ENCODE measurements at regions not wholly inside any gene's neighbourhood (a gene's known extent, or its start where the extent isn't known, plus 50 kb on each side); places are given as distances from the start of the nearest gene placed in this dataset.

GRCh38 chr9:84054341-84055010, 73.9 kb downstream of the RMI1 start:
- TF ChIP-seq CTCF (conservative IDR thresholded peaks at IDR 0.05; ENCODE audit: control insufficient read depth, insufficient read depth, low read depth, low read length): no peak
- DNase-seq (ENCODE audit: low read depth): peak; percentile 32
- no peak overlapping the region for H3K4me3 ChIP-seq (ENCODE audit: control insufficient read depth, low read depth, low read length)

- no peak for DNase-seq (ENCODE audit: low read depth)
These were observed 77.1 kb downstream of the RMI1 start for GRCh38 chr9:84057662-84058061.

GRCh38 chr9:84059936-84060335, 79.3 kb downstream of the RMI1 start:
- H3K4me3 ChIP-seq (ENCODE audit: control insufficient read depth, low read depth, low read length): no peak overlapping the region
- DNase-seq (ENCODE audit: low read depth): peak; percentile 34

More at GRCh38 chr9:84057662-84058061, 77.1 kb downstream of the RMI1 start:
- TF ChIP-seq CTCF (conservative IDR thresholded peaks at IDR 0.05; ENCODE audit: control insufficient read depth, insufficient read depth, low read depth, low read length): no peak
- no peak overlapping the region for H3K4me3 ChIP-seq (ENCODE audit: control insufficient read depth, low read depth, low read length)

GRCh38 chr9:84061613-84062193, 81.1 kb downstream of the RMI1 start:
- TF ChIP-seq CTCF (conservative IDR thresholded peaks at IDR 0.05; ENCODE audit: control insufficient read depth, insufficient read depth, low read depth, low read length): no peak
- H3K4me3 ChIP-seq (ENCODE audit: control insufficient read depth, low read depth, low read length): no peak overlapping the region
- DNase-seq (ENCODE audit: low read depth): no peak

More at GRCh38 chr9:84059936-84060335, 79.3 kb downstream of the RMI1 start:
- no peak for TF ChIP-seq CTCF (conservative IDR thresholded peaks at IDR 0.05; ENCODE audit: control insufficient read depth, insufficient read depth, low read depth, low read length)

DNA sequence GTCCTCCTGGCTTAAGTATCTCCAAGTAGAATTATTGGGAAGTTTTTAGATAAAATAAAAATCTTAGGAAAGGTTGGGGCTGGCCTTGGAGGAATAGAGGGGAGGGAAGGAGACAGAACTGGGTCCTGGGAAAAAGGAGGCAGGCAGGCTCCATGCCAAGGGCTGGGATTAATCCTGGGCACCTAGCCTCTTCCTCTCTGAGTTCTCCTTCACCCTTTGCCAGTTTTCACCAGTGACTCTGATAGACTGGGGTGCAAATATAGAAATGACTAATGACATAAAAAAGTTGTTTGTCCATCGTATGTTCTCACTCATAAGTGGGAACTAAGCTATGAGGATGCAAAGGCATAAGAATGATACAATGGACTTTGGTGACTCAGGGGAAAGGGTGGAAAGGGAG, 81.9 kb downstream of the RMI1 start:
- no peak for DNase-seq (ENCODE audit: low read depth)
- no peak overlapping the region for H3K4me3 ChIP-seq (ENCODE audit: control insufficient read depth, low read depth, low read length)
- no peak for TF ChIP-seq CTCF (conservative IDR thresholded peaks at IDR 0.05; ENCODE audit: control insufficient read depth, insufficient read depth, low read depth, low read length)

DNA sequence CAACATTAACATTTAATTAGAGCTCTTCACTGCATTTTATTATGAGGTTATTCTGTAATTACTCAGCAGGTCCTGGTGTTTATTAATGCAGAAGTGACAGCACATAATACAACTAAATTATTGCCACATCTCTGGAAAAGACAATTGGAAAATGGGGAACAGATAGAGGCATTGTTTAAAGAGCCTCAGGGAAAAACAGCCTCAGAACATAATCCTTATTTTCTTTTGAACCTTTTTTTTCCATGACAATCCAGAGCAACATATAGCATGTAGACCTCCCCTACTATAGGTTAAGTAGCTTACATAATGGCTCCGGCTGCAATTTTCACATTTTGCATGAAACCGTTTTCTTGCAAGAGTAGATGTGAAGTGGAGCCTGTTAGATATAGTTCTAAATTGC, 87.2 kb downstream of the RMI1 start:
- no peak overlapping the region for H3K4me3 ChIP-seq (ENCODE audit: control insufficient read depth, low read depth, low read length)
- DNase-seq (ENCODE audit: low read depth): no peak
- TF ChIP-seq CTCF (conservative IDR thresholded peaks at IDR 0.05; ENCODE audit: control insufficient read depth, insufficient read depth, low read depth, low read length): no peak

All from fibroblast of mammary gland (primary cell).